VCaP (cell line): ENCODE measurements at regions not wholly inside any gene's neighbourhood (a gene's known extent, or its start where the extent isn't known, plus 50 kb on each side); places are given as distances from the start of the nearest gene placed in this dataset.

Experiments
- H3K27ac ChIP-seq: fragments of 450-650 bp; 2 replicates; pipeline ENCODE4 v1.5.1; 2017
- TF ChIP-seq, protein P1 (sequence below): fragments of 450-650 bp; conservative IDR thresholded peaks from 2 replicates; pipeline ENCODE4 v1.5.1; 2017; ENCODE audit warnings: mild to moderate bottlenecking, moderate library complexity

DNA sequence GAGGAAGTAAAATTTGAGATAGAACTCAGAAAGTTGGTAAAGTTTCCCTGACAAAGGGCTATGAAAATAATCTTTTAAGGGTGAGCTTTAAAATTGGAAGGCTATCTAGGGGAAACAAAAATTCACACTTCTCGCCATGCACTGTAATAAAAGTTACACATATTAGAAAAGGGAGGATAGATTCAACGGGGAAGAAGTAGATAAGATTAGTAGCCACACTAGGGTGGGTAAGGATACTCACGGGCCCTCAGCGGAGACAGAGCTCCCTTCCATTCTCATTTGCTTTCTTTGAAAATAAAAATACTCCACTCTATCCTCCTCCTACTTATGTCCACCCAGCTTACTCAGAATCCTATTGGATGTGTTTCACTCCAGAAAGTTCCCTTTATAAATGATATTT lies 691.3 kb upstream of the NR2F2 start:
- no peak overlapping the region for H3K27ac ChIP-seq
- TF ChIP-seq, protein P1, sequence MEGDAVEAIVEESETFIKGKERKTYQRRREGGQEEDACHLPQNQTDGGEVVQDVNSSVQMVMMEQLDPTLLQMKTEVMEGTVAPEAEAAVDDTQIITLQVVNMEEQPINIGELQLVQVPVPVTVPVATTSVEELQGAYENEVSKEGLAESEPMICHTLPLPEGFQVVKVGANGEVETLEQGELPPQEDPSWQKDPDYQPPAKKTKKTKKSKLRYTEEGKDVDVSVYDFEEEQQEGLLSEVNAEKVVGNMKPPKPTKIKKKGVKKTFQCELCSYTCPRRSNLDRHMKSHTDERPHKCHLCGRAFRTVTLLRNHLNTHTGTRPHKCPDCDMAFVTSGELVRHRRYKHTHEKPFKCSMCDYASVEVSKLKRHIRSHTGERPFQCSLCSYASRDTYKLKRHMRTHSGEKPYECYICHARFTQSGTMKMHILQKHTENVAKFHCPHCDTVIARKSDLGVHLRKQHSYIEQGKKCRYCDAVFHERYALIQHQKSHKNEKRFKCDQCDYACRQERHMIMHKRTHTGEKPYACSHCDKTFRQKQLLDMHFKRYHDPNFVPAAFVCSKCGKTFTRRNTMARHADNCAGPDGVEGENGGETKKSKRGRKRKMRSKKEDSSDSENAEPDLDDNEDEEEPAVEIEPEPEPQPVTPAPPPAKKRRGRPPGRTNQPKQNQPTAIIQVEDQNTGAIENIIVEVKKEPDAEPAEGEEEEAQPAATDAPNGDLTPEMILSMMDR: no peak

DNA sequence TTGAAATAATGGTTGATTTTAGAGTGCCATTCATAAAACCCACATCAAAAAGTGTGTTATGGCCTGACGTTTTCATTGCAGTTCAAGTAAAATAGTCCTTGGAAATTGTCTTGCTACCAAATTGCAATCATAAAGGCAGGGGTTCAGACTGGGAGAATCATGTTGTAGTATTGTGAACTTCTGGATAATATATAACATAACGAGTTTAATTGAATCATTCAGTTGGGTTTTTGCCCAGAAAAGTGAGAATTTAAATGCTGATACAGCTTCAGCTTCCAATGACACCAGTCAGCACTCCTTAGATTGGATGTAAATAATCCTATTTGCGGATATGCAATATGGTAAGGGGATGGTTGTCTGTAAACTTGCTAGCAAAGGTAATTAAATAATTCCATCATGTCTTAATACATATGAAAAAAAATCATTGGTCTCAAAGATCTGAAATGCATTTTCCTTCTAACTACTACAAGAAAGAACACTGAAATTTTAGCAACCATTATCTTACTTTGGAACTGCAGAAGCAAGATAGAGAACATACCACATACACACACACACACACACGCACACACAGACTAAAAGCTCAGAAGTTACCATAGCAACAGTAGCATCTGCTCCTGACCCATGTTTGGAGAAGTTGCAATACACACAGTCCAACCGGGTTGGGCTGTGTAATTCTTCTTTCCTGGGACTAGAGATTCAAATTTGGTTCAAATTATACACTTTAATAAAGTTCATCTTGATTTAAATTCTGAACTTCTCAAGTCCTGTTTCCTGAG lies 686.2 kb upstream of the NR2F2 start:
- TF ChIP-seq, protein P1: no peak
- H3K27ac ChIP-seq: no peak overlapping the region

DNA sequence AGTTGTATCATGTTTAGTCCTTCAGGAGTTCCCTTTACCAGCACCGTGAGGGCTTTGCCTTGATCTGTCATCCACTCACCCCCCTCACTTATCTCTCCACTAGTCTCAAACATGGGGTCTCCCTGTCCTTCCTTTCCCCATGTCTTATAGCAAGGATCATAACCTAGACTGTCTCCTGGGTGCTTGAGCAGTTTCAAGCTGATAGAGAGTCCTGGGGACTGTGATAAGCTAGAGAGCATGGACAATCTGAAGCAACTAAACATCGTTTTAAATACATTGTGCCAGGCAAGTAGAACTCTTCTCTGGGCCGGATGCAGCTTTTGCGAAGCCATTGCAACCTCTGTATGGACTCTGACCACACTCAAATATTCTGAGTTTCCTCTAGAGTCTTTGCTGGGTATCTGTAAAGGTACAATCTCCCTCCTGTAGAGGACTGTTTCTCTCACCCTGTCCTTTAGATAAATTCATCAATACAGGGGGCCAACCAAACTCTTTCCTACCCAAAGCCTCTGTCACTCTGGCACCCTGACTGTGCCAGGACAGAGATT lies 684.6 kb upstream of the NR2F2 start:
- TF ChIP-seq, protein P1: no peak
- no peak overlapping the region for H3K27ac ChIP-seq

DNA sequence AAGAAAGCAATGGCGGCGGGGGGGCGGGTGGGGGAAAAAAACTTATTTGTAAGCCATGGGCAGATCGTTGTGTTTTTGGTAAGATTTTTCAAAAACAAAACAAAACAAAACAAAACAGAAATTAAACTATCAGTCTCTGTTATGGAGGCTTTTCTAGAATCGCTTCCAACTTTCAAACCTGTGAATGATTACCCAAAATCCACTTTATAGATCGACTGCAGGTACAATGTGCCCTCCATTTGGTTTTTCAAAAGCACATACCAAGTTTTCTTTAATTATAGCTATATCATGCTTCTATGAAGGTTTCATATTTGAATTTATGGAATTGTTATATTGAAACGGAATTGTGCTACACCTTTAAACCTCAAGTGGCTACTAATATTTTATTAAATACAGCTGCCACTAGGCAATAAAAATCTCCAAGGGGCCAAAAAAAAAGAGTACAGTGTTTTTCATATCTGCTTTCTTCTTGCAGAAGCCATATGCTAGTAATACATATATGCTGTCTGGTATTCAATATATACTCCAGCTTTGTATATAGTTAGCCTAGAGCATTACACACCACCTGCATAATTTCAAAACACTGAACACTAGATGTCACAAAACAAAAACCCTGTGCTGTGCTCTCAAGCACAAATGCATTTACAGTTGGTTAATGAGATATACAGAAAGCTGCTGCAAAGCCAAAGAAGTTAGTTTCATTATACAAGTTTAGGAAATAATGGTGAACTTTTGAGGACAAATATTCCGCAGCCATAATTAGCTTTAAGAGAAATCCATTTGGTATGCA lies 683.8 kb upstream of the NR2F2 start:
- no peak overlapping the region for H3K27ac ChIP-seq
- TF ChIP-seq, protein P1: no peak

DNA sequence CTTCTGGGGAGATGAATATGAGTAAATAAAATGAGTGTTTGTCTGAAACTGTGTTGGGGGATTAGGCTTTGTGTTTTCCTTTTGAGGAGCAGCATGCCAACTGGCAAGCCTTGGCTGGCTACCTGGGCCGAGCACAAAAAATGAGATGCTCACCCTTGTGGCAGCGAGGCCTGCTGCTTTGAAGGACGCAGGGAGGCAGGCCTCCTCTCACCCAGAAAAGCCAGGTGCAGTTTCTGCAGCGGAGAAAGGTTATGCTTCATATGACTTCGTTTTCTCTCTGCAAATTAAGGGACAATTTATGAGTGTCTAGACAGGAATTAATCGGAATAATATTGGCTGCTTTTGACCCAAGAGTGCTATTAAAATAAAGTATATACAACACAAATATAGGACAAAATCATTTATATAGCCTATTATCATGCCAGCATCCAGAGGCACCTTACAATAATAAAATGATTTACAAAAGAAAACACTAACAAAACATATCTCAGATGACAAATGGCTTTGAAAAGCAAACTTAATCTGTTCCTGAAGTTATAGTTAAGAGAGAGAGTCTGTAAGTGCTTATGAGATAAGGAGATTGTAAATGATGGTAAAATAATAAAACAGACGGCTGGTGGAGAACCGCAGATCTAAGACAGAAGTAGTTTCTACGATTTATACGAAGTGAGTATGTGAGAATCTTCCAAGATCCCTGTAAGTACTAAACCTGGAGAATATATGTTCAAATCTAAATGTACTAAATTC lies 682.8 kb upstream of the NR2F2 start:
- TF ChIP-seq, protein P1: no peak
- no peak overlapping the region for H3K27ac ChIP-seq

DNA sequence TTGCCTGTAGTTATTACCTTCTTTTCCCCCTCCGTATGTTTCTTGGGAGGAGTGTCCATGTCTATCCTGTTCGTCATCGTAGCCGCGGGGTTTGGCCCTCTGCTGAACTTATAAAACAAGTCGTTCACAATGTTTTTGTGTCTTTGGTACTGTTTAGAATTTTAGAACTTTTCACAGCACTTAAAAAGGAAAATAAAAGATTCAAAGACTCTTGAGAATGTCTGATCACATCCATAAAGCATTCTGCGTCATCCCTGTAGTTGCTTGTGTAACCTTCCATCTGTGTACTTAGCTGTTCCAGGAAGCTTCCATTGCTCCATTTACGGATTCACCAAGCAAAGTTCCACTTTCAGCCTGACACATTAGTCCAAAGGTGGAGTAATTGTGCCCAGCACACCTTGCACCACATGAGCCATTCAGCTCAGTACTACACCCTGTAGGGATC lies 677.1 kb upstream of the NR2F2 start:
- no peak overlapping the region for H3K27ac ChIP-seq
- TF ChIP-seq, protein P1: no peak
